Activated CD4-positive, alpha-beta T cell treated with anti-CD3 and anti-CD28 coated beads, Interleukin-2, amount 10 ng/mL, durations not matched to agents 7 days and 5 days (primary cell): ENCODE measurements at regions not wholly inside any gene's neighbourhood (a gene's known extent, or its start where the extent isn't known, plus 50 kb on each side); places are given as distances from the start of the nearest gene placed in this dataset.

Source experiments
- CTCF ChIA-PET: fragments of 350-600 bp; sonication (Branson Sonifier 250); formaldehyde crosslinking; loops from one replicate; lab custom pipeline; 2021; ENCODE audit warnings: antibody characterized with exemption; lab: Charles Lee
- POLR2A ChIA-PET: fragments of 350-600 bp; sonication (Branson Sonifier 250); formaldehyde crosslinking; loops from one replicate; lab custom pipeline; 2021; ENCODE audit warnings: antibody characterized with exemption; lab: Charles Lee
- DNase-seq: peaks from one replicate; pipeline ENCODE4 v3.0.0-alpha.2; 2020
- H3K27ac Mint-ChIP-seq: one replicate; pipeline ENCODE4 v1.8.0; 2021; ENCODE audit warnings: mild to moderate bottlenecking, moderate library complexity, mixed read lengths
- H3K27me3 Mint-ChIP-seq: one replicate; pipeline ENCODE4 v1.8.0; 2021; ENCODE audit warnings: mixed read lengths
- H3K36me3 Mint-ChIP-seq: one replicate; pipeline ENCODE4 v1.8.0; 2021; ENCODE audit warnings: low read depth, mixed read lengths
- H3K4me1 Mint-ChIP-seq: one replicate; pipeline ENCODE4 v1.8.0; 2021; ENCODE audit warnings: mixed read lengths
- H3K4me3 Mint-ChIP-seq: one replicate; pipeline ENCODE4 v1.8.0; 2021; ENCODE audit warnings: mild to moderate bottlenecking, moderate library complexity, mixed read lengths
- H3K9me3 Mint-ChIP-seq: one replicate; pipeline ENCODE4 v1.8.0; 2021; ENCODE audit warnings: mixed read lengths

DNA sequence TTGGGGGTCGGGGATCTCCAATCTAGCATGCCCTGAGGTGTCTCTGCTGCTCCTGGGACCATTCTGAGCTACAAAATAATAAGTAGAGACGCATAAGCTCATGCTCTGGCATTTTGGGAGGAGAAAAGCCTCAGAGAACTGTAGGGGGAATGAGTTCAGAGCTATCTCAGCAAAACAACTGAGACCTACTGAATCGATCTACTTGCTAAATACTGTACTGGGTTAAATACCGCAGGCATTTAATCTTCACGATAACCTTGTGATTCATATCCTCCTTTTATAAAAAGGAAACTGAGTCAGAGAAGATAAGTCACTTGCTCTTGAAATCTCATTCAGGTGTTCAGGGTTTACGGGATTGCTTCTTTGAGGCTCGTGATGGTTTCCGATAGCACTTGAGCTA is 468.1 kb downstream of the FGF9 start:
- ChIA-PET POLR2A (no interaction called here), CTCF (no interaction called here)
- no peak overlapping the region for H3K4me3 Mint-ChIP-seq
- H3K9me3 Mint-ChIP-seq = no peaks in the 10 kb centered on the region
- H3K27ac Mint-ChIP-seq = no peak overlapping the region
- H3K27me3 Mint-ChIP-seq = no peaks in the 10 kb centered on the region
- DNase-seq = no peak
- no peaks in the 10 kb centered on the region for H3K36me3 Mint-ChIP-seq
- no peaks in the 10 kb centered on the region for H3K4me1 Mint-ChIP-seq

DNA sequence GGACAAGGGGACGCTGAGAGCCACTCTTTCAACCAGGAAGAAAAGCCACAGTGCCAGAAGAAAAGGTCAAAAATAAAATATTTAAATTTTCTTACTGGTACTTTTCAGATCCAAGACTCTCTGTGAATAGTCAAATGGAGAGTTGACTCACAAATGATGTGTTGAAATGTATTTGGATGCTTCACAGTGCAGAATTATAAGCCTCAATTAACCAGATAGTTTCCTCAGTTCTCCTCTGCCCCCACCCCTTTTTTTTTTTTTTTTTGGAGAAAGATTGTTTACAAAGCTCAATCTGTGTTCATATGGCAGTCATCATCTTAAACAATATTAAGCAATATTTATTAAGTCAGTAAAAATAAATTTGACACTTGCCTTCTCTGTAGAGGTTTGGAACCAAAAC is 470.8 kb downstream of the FGF9 start:
- POLR2A ChIA-PET = no interaction called here
- no peak overlapping the region for H3K4me3 Mint-ChIP-seq
- H3K27me3 Mint-ChIP-seq = no peaks in the 10 kb centered on the region
- DNase-seq = no peak
- no peak overlapping the region for H3K27ac Mint-ChIP-seq
- CTCF ChIA-PET = no interaction called here
- no peaks in the 10 kb centered on the region for H3K36me3 Mint-ChIP-seq
- no peaks in the 10 kb centered on the region for H3K4me1 Mint-ChIP-seq
- peaks cover 2% of the 10 kb centered on the region for H3K9me3 Mint-ChIP-seq

DNA sequence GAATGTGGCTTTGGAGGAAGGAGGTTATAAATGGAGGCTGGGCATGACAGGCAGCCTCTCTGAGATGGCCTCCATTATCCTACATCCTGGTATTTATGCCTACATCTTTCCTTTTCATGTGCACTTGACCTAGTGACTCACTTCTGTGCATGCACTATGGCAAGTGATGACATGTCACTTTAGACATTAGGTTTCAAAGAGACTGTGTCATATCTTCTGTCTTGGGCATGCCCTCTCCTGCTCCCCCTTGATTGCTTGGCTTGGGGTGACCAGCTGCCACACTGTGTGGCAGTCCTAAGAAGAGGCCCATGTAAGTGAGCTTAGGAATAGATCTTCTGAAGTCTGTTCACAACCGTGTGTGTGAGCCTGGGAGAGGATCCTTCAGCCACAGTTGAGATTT is 472.8 kb downstream of the FGF9 start:
- CTCF ChIA-PET = no interaction called here
- Mint-ChIP-seq H3K27me3 (no peaks in the 10 kb centered on the region), H3K36me3 (no peaks in the 10 kb centered on the region), H3K4me1 (no peaks in the 10 kb centered on the region), H3K4me3 (no peak overlapping the region), H3K27ac (no peak overlapping the region), H3K9me3 (peaks cover 2% of the 10 kb centered on the region)
- DNase-seq = no peak
- POLR2A ChIA-PET = no interaction called here

DNA sequence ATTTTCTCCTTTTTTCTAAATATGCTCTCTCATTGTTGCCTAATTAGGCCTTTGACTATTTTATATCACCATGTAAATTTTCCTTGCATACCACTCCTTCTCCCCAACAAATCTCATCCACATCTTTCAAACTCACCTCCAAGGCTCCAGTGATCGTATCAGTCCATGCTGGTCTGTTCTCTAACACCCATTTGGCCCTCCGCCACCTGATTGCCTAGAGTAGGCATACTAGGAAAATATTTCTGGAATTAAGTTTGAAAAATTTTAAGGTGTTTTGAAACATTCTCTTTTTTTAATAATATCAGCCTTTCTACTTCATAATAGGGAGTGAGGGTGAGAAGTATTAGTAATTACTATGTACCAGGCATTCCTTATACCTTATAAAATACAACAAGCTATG is 473.9 kb downstream of the FGF9 start:
- CTCF ChIA-PET = no interaction called here
- H3K27ac Mint-ChIP-seq = no peak overlapping the region
- H3K4me3 Mint-ChIP-seq = no peak overlapping the region
- POLR2A ChIA-PET = no interaction called here
- no peak for DNase-seq
- no peaks in the 10 kb centered on the region for H3K4me1 Mint-ChIP-seq
- no peaks in the 10 kb centered on the region for H3K27me3 Mint-ChIP-seq
- peaks cover 2% of the 10 kb centered on the region for H3K9me3 Mint-ChIP-seq
- no peaks in the 10 kb centered on the region for H3K36me3 Mint-ChIP-seq

DNA sequence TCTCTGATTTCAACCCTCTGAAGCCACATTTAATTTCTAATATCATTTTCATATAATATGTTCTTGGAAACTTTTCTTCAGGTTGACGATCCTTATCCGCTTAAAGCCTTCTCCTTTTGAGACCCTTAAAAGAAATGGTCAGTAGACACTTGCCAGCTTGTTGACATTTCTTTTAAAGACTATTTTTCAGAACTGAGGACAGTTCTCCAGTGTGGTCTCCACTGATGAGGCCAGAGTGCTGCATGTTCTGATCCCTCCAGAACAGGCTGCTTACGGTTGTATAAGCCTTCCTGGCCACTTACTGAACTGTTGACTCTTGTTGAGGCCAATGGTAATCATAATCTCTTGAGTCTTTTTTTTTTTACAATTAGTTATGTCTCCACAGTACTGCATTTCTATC is 477.3 kb downstream of the FGF9 start:
- Mint-ChIP-seq H3K36me3 (no peaks in the 10 kb centered on the region), H3K4me1 (no peaks in the 10 kb centered on the region), H3K27ac (no peak overlapping the region), H3K4me3 (no peak overlapping the region), H3K27me3 (no peaks in the 10 kb centered on the region), H3K9me3 (peaks cover 2% of the 10 kb centered on the region)
- ChIA-PET POLR2A (no interaction called here), CTCF (no interaction called here)
- no peak for DNase-seq

DNA sequence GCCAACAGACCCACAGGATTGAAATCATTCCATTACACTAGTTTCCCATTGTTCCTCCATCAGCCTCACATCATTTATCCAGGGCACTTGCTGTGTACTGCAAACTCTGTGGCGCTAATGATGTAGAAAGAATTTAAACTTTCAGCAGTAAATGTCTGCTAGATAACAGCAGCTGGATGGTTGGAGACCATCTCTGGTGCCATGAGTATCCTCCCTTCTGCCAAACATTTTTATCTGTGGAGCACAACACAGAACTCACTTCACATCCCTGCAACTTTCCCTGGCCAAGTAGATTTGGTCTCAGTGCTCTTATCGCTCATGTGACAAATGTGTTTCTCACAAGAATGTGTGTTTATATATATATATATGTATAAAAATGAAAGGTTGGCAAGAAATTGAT is 481.9 kb downstream of the FGF9 start:
- Mint-ChIP-seq H3K4me1 (no peaks in the 10 kb centered on the region), H3K4me3 (no peak overlapping the region), H3K27me3 (no peaks in the 10 kb centered on the region), H3K9me3 (no peaks in the 10 kb centered on the region), H3K36me3 (no peaks in the 10 kb centered on the region), H3K27ac (no peak overlapping the region)
- ChIA-PET CTCF (no interaction called here), POLR2A (no interaction called here)
- no peak for DNase-seq

DNA sequence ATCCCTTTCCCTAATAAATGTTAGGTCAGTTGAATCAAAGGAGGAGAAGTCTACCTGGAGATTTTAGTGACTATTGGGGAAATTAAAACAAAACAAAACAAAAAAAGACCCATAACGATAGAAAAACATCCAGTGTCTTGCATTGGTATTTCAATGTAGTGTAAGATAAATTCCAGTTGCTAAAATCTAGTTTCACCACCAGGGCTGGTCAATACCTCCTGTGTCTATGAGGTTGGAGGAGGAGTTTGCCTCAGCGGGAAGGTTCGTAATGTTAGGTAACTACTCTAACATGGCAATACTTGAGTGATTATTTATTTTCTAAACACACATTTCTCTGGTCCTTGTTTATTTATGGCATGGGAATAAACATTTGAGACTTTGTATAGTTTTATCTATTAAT is 483.2 kb downstream of the FGF9 start:
- DNase-seq = no peak
- Mint-ChIP-seq H3K4me1 (no peaks in the 10 kb centered on the region), H3K27me3 (no peaks in the 10 kb centered on the region), H3K36me3 (no peaks in the 10 kb centered on the region), H3K4me3 (no peak overlapping the region), H3K9me3 (no peaks in the 10 kb centered on the region), H3K27ac (no peak overlapping the region)
- ChIA-PET CTCF (no interaction called here), POLR2A (no interaction called here)

DNA sequence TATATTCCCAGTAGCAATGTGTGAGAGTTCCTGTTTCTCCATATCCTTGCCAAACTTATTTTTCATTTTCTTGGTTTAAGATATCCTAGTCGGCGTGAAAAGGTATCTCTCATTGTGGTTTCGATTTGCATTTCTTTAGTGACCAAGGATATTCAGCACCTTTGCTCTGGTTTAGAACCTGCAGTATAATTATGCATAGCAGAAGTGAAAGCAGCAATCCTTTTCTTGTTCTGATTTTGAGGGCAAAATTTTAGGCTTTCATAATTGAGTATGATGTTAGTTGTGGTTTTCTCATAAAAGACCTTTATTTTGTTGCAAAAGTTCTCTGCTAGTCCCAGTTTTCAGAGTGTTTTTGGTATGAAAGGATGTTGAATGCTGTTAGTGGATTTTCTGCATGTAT is 491.0 kb downstream of the FGF9 start:
- H3K27ac Mint-ChIP-seq = no peak overlapping the region
- CTCF ChIA-PET = no interaction called here

DNA sequence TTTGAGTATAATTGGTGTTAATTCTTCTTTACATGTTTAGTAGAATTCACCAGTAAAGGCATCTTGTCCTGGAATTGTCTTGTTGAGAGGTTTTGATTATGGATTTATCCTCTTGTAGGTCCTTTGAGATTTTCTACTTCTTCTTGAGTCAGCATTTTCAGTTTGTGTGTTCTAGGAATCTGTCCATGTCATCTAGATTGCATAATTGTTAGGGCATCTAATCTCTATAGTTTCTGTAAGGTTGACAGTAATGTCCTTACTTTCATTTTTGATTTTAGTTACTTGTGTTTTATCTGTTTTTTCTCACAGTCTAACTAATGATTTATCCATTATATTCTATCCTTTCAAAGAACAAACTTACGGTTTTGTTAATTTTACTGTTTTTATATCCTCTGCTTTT is 492.0 kb downstream of the FGF9 start:
- Mint-ChIP-seq H3K36me3 (no peaks in the 10 kb centered on the region), H3K4me1 (peaks cover 16% of the 10 kb centered on the region), H3K27ac (no peak overlapping the region), H3K4me3 (peak overlapping the region; percentile 18), H3K9me3 (peaks cover 6% of the 10 kb centered on the region), H3K27me3 (peaks cover 4% of the 10 kb centered on the region)
- DNase-seq = no peak
- CTCF ChIA-PET = no interaction called here
- POLR2A ChIA-PET = no interaction called here

More for the DNA sequence above, 491.0 kb downstream of the FGF9 start:
- peaks cover 6% of the 10 kb centered on the region for H3K9me3 Mint-ChIP-seq
- DNase-seq = no peak
- H3K4me3 Mint-ChIP-seq = no peak overlapping the region
- POLR2A ChIA-PET = no interaction called here
- peaks cover 16% of the 10 kb centered on the region for H3K4me1 Mint-ChIP-seq
- no peaks in the 10 kb centered on the region for H3K36me3 Mint-ChIP-seq
- H3K27me3 Mint-ChIP-seq = peaks cover 4% of the 10 kb centered on the region

DNA sequence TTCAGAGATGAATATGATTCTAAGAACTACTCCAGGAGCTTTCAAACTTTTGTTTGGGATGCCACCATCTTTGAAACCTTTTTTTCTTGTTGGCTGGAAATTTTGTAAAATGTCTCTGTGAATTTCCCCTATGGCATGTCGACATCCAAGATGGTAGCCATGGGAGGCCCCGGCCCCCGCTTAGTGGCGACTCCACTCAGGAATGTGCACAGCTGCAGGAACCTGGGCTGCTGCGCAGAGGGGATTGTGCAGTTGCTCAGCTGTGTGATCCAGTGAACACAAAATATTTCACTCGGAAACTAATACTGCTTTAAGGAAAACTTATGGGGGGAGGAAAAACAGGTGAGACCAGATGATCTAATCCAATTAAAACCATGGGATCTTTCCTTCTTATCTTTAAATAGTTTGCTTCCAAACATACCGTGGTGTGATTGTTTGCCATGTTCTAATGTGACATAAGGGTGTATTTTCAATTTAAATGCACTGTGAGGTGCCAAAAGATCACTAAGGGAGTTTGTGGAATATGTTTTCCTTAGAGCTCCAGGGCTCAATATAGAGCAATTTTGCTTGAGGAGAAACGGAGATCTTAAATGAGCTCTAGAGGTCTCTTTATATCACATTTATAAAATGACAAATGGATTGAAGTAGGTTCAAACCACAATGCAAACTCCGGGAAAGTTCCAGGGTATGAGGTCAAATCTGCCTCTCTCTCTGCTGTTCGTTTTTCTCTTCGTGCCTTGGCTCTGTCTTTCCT is 497.7 kb downstream of the FGF9 start:
- Mint-ChIP-seq H3K27me3 (peaks cover 4% of the 10 kb centered on the region), H3K27ac (no peak overlapping the region), H3K9me3 (peaks cover 6% of the 10 kb centered on the region), H3K4me1 (no peaks in the 10 kb centered on the region), H3K36me3 (no peaks in the 10 kb centered on the region), H3K4me3 (no peak overlapping the region)
- no peak for DNase-seq
- ChIA-PET POLR2A (no interaction called here), CTCF (no interaction called here)

DNA sequence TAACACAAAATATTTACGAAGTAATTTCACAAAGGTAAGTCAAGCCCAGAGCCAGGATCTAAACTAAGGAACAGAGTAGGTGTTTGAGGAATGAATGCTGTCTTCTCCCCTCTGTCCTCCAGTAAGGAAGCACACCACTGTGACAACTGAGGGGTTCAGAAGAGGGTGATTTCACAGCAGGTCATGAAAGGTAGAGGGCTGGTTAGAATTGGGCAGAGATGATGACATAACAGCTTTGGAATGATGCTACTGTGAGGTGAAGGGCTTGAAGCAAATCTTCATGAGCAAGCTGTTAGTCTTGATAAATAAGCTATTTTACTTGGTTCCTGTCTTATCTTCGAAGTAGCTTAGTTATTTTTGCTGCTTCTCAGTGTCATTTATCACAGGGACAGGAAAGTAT is 498.6 kb downstream of the FGF9 start:
- DNase-seq = no peak
- peaks cover 2% of the 10 kb centered on the region for H3K27me3 Mint-ChIP-seq
- H3K9me3 Mint-ChIP-seq = no peaks in the 10 kb centered on the region
- H3K36me3 Mint-ChIP-seq = no peaks in the 10 kb centered on the region
- H3K4me1 Mint-ChIP-seq = no peaks in the 10 kb centered on the region
- ChIA-PET CTCF (no interaction called here), POLR2A (no interaction called here)
- no peak overlapping the region for H3K27ac Mint-ChIP-seq
- no peak overlapping the region for H3K4me3 Mint-ChIP-seq

DNA sequence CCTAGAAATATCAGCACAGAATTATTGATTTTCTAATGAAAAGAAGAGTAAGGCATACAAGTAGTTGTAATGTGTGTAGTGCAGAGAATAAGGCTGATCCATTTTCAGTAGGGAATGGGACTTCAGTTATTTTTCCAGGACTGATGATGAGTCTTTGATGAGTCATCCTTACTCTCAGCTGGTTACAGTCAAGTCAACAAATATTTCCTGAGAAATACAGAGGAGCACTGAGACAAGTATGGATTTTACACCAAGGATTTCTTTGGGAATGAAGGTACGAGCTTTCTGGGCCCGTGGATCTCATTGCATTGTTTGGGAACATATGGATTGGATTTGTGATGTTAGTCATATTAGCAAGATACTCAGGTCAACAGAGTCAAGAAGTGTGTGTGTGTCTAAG is 502.7 kb downstream of the FGF9 start:
- DNase-seq = no peak
- Mint-ChIP-seq H3K4me1 (no peaks in the 10 kb centered on the region), H3K4me3 (no peak overlapping the region), H3K36me3 (no peaks in the 10 kb centered on the region), H3K27ac (no peak overlapping the region), H3K9me3 (peaks cover 2% of the 10 kb centered on the region), H3K27me3 (peaks cover 2% of the 10 kb centered on the region)
- ChIA-PET CTCF (no interaction called here), POLR2A (no interaction called here)

DNA sequence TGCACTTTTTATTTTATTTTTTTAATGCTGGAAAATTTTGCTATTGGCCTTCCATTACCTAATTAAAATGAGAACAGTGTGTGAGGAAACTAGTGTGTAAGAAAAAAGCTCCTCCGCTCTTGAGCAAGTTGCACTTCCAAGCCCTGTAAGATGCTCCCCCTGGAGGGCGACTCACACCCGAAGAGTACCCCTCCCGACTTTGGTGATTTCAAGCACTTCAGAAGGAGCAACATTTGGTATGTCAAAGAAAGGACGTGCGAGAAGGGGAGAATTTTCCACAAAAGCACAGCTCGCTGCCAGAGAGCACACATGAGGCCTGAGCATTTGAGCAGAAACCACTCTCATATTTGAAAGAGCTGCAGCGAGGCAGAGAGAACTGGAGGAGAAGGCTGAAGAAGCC is 504.4 kb downstream of the FGF9 start:
- no peaks in the 10 kb centered on the region for H3K27me3 Mint-ChIP-seq
- POLR2A ChIA-PET = no interaction called here
- H3K36me3 Mint-ChIP-seq = no peaks in the 10 kb centered on the region
- CTCF ChIA-PET = no interaction called here
- peaks cover 2% of the 10 kb centered on the region for H3K9me3 Mint-ChIP-seq
- H3K4me3 Mint-ChIP-seq = no peak overlapping the region
- H3K27ac Mint-ChIP-seq = no peak overlapping the region
- DNase-seq = no peak
- H3K4me1 Mint-ChIP-seq = no peaks in the 10 kb centered on the region

DNA sequence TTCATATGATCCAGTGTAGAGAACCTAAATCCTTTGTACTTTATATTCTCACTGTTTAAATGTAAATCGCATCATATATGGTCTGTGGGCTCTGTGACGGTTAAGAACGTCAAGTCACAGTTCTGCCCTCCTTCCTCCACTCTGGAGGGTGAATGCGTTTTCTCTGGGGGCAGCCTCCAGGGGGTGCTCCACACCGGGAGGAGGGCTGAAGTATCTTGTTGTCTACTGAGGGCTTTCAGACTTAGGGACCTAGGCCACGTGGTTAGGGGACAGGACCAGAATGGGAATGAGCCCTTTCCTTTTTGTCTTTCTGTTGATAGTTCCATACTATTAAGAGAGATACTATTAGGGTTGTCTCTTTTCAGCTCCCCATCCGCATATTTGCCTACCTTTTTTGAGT is 504.9 kb downstream of the FGF9 start:
- H3K9me3 Mint-ChIP-seq = peaks cover 2% of the 10 kb centered on the region
- no peak overlapping the region for H3K27ac Mint-ChIP-seq
- no peaks in the 10 kb centered on the region for H3K4me1 Mint-ChIP-seq
- ChIA-PET CTCF (no interaction called here), POLR2A (no interaction called here)
- H3K27me3 Mint-ChIP-seq = no peaks in the 10 kb centered on the region
- H3K36me3 Mint-ChIP-seq = no peaks in the 10 kb centered on the region
- DNase-seq = no peak
- no peak overlapping the region for H3K4me3 Mint-ChIP-seq
